CD4-positive, alpha-beta T cell treated with Interleukin-2 at 100 ng/mL for 4 hours (primary cell): ENCODE measurements at regions not wholly inside any gene's neighbourhood (a gene's known extent, or its start where the extent isn't known, plus 50 kb on each side); places are given as distances from the start of the nearest gene placed in this dataset.
A peak's percentile ranks its signal among the peaks of the same experiment; 100 is the strongest.

Experiments
- DNase-seq: peaks from one replicate; pipeline ENCODE4 v3.0.0-alpha.2; 2020; ENCODE audit warnings: low spot score

- no peak for DNase-seq
Observed at GRCh38 chr2:196279541-196279940, 108.2 kb upstream of the STK17B start.

- DNase-seq = no peak
Observed at GRCh38 chr2:196284144-196284844, 112.9 kb upstream of the STK17B start.

- no peak for DNase-seq
Observed at GRCh38 chr2:196284866-196285557, 113.6 kb upstream of the STK17B start.

- no peak for DNase-seq
Observed at GRCh38 chr2:196286821-196287220, 115.4 kb upstream of the STK17B start.

- no peak for DNase-seq
Observed at GRCh38 chr2:196287523-196287922, 116.1 kb upstream of the STK17B start.

- DNase-seq = no peak
Observed at GRCh38 chr2:196288006-196288538, 116.7 kb upstream of the STK17B start.

- DNase-seq = no peak
Observed at GRCh38 chr2:196289000-196289399, 117.6 kb upstream of the STK17B start.

GRCh38 chr2:196290136-196290535 lies 118.8 kb upstream of the STK17B start:
- DNase-seq = no peak

GRCh38 chr2:196290569-196290968 lies 119.2 kb upstream of the STK17B start:
- no peak for DNase-seq

GRCh38 chr2:196291426-196291825 lies 120.0 kb upstream of the STK17B start:
- DNase-seq = no peak

GRCh38 chr2:196291873-196292800 lies 120.8 kb upstream of the STK17B start:
- no peak for DNase-seq

- no peak for DNase-seq
Observed at GRCh38 chr2:196293751-196294515, 122.6 kb upstream of the STK17B start.

- DNase-seq = no peak
Observed at GRCh38 chr2:196294516-196294909, 123.1 kb upstream of the STK17B start.

GRCh38 chr2:196295005-196295404 lies 123.6 kb upstream of the STK17B start:
- DNase-seq = no peak

- DNase-seq = peak; percentile 24
Observed at GRCh38 chr2:196298106-196298723, 126.8 kb upstream of the STK17B start.

- DNase-seq = no peak
Observed at GRCh38 chr2:196307775-196308305, 136.5 kb upstream of the STK17B start.

- no peak for DNase-seq
Observed at GRCh38 chr2:196309691-196310090, 138.3 kb upstream of the STK17B start.

- DNase-seq = no peak
Observed at GRCh38 chr2:196314157-196314556, 142.8 kb upstream of the STK17B start.

GRCh38 chr2:196314780-196315179 lies 143.4 kb upstream of the STK17B start:
- DNase-seq = no peak

- DNase-seq = no peak
Observed at GRCh38 chr2:196315388-196316049, 144.1 kb upstream of the STK17B start.
